ENCODE measurements at regions not wholly inside any gene's neighbourhood (a gene's known extent, or its start where the extent isn't known, plus 50 kb on each side); places are given as distances from the start of the nearest gene placed in this dataset.

DNA sequence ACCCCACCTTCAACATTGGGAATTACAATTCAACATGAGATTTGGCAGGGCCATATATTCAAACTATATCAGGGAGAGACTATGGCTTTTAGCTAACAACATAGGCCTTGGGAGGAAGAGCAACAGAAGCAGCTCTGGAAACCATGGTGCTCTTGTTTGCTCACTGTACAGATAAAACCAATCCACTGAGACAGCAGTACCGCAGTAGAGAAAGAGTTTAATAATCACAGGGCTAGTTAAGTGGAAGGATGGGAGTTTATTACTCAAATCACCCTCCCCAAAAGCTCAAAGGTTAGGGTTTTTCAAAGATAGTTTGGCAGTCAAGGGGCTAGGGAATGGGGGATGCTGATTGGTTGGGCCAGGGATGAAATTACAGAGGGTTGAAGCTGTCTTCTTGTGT is 52.7 kb upstream of the CRHR1 start:
- TF ChIP-seq, protein P1, sequence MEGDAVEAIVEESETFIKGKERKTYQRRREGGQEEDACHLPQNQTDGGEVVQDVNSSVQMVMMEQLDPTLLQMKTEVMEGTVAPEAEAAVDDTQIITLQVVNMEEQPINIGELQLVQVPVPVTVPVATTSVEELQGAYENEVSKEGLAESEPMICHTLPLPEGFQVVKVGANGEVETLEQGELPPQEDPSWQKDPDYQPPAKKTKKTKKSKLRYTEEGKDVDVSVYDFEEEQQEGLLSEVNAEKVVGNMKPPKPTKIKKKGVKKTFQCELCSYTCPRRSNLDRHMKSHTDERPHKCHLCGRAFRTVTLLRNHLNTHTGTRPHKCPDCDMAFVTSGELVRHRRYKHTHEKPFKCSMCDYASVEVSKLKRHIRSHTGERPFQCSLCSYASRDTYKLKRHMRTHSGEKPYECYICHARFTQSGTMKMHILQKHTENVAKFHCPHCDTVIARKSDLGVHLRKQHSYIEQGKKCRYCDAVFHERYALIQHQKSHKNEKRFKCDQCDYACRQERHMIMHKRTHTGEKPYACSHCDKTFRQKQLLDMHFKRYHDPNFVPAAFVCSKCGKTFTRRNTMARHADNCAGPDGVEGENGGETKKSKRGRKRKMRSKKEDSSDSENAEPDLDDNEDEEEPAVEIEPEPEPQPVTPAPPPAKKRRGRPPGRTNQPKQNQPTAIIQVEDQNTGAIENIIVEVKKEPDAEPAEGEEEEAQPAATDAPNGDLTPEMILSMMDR (IDR thresholded peaks at IDR 0.05) = no peak
- no peak for TF ChIP-seq POLR2AphosphoS5 (IDR thresholded peaks at IDR 0.05)

All from upper lobe of left lung (tissue), 4 donors.